ENCODE measurements at regions not wholly inside any gene's neighbourhood (a gene's known extent, or its start where the extent isn't known, plus 50 kb on each side); places are given as distances from the start of the nearest gene placed in this dataset.

DNA sequence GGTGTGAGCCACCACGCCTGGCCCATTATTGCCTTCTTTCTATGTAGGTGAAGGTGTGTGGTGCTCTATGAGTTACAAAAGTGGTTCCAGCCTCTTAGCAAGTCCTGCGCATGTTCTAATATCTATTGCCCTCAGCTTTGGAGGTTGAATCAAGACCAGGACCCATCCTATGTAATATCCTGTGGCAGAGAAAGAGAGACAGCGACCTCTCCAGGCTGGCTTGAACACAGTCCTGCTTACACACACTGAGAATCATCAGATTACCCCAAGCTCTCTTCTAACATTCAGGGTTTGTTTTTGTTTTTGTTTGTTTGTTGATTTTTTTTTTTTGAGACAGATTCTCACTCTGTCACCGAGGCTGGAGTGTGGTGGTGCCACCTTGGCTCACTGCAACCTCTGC, 94.7 kb upstream of the OSMR start:
- no peak for DNase-seq
- no peak for TF ChIP-seq GATA1 (IDR thresholded peaks at IDR 0.05; ENCODE audit: low read depth, low read length)
- no peak for TF ChIP-seq POLR2A (IDR thresholded peaks at IDR 0.05; ENCODE audit: low read length)

DNA sequence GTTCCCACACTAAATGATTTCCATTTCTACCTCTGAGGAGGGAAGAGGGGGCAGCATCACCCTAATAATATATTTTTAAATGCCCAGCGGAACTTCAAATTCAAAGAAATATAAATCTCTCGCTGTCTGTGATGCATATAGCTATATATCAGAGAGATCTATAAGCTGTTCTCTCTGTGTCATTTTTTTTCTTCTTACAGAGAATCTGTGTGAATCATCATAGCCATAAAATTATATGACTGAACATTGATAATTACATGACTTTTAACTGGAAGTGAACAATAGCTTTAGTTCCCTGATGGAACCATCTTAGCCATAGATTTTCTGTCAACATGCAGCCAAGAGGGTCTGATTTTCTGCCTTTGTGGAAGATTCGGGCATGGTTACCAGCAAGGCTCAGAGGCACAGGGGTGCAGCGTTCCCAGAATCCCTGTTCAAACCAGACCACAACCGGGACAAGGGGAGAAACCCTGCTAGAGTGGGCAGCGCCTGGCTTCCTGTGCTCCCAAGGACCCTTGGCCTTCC, 93.7 kb upstream of the OSMR start:
- DNase-seq = no peak
- no peak for TF ChIP-seq GATA1 (IDR thresholded peaks at IDR 0.05; ENCODE audit: low read depth, low read length)
- TF ChIP-seq POLR2A (IDR thresholded peaks at IDR 0.05; ENCODE audit: low read length) = no peak

DNA sequence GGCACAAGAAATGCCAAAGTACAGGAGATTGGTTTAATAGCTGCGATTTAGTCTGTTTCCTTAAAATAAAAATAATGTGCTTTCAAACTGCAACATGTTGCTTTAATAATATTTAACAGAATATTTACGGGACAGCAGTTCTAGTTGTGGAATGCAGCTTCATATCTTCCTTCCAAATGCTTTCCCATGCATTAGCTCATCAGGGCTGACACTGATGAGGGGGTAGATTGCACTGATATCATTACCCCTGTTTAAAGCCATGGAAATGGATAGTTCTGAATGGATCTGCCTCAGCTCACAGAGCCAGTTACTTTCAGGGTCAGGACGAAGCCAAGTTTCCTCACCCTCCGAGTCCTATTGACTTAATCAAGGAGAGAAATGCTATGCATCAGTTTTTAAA, 93.2 kb upstream of the OSMR start:
- no peak for DNase-seq
- TF ChIP-seq POLR2A (IDR thresholded peaks at IDR 0.05; ENCODE audit: low read length) = no peak
- no peak for TF ChIP-seq GATA1 (IDR thresholded peaks at IDR 0.05; ENCODE audit: low read depth, low read length)

DNA sequence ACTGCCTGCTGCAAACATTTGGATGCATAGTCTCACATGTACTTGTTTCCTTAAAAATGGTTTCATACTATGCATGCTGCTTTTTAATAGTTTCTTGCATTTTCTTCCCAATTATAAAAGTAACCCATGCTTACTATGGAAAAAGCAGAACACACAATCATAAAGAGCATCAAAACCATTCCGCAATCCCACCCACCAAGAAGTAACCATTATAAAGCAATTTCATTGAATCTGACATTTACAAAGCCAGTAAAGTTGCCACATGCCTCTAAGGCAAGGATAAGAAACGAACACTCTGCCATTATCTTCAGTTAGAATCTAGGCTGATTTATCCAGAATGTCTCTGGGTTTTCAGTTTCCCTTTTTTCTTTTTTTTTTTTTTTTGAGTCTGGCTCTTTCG, 92.7 kb upstream of the OSMR start:
- no peak for DNase-seq
- TF ChIP-seq GATA1 (IDR thresholded peaks at IDR 0.05; ENCODE audit: low read depth, low read length) = no peak
- TF ChIP-seq POLR2A (IDR thresholded peaks at IDR 0.05; ENCODE audit: low read length) = no peak

DNA sequence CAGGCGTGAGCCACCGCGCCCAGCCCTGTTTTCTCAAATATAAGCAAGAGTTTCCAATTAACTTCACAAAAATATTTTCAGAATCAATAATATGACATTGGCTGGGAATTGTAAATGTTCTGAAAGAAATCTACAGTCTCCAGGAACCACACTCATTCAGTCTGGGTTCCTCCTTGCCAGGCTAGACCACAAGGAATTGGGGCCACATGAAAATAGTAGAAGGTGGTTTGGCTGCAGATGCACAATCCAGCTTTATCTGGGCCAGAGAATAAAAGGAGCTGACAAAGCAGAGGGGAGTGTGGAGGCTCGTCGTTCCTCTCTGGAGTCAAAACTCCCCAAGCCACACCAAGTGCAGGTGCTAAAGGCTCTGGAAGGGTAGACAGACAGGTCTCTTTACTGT, 92.0 kb upstream of the OSMR start:
- DNase-seq = no peak
- TF ChIP-seq GATA1 (IDR thresholded peaks at IDR 0.05; ENCODE audit: low read depth, low read length) = no peak
- no peak for TF ChIP-seq POLR2A (IDR thresholded peaks at IDR 0.05; ENCODE audit: low read length)

DNA sequence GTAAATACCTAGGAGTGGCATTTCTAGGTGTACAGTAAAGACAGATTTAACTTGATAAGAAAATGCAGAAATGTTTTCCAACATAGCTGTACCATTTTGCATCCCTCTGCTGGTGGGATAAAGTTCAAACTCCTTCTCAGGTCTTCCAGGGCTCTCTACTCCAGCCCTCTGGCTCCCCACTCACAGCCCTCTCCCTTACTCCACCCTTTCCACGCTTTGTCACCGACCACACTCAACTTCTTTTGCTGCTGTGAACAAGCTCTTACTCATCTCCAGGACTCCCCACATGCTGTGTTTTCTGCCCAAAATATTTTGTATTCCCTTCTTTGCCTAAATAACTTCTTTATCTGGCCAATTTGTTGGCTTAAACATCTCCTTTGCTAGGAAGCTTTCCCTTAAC, 90.6 kb upstream of the OSMR start:
- DNase-seq = no peak
- TF ChIP-seq GATA1 (IDR thresholded peaks at IDR 0.05; ENCODE audit: low read depth, low read length) = no peak

DNA sequence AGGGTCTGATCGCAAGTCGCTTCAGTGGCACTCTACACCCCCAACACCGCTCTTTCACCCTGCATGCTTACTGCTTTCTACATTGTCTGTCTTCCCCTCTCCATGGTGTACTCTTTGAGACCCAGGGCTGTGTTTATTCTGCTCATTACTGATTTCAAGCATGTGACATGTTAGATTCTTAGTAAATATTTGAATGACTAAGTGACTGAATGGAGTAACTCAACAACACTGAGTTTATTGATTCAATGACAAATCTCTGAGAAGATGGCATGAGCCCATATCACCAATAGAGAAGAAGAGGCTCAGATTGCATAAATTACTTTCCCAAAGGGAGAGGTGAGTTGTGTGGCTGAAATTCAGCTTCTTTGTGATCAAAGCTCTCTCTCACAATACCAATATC, 89.7 kb upstream of the OSMR start:
- no peak for DNase-seq
- TF ChIP-seq POLR2A (IDR thresholded peaks at IDR 0.05; ENCODE audit: low read length) (no peak), GATA1 (IDR thresholded peaks at IDR 0.05; ENCODE audit: low read depth, low read length) (no peak)

DNA sequence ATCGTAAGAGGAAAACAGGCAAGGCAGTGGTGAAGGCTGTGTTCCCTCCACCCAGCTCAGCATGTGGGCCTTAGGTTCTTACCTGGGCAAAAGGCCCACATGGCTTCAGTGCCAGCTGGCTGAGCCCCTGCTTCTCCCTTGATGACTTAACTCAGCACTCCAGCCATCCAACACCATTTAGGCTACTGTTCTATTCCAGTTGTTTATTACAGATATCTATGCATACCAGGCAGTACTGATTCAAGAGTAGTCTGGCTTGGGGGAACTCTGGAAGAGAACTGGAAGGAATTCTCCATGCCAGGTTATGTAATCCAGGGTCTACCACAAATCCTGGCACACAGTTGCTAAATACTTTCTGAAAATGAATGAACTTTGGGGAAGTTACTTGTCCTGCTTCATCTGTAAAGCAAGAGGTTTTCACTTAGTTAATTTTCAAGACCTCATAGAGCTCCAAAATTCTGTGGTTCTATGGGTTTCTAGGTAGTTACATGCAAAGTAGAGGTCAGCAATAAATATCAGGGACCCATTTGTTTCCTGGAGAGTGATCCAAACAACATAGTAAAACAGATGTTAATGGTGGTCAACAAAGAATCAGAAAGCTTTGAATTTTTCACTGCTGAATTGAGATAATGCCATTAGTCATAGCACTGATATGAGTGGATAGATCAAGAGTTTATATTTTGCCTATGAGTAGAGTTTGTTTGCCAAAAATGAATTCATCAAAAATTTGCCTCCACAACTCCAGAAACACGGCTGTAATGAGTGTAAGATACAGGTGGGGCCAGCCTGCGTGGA, 88.2 kb upstream of the OSMR start:
- DNase-seq = no peak
- TF ChIP-seq POLR2A (IDR thresholded peaks at IDR 0.05; ENCODE audit: low read length) (no peak), GATA1 (IDR thresholded peaks at IDR 0.05; ENCODE audit: low read depth, low read length) (no peak)

DNA sequence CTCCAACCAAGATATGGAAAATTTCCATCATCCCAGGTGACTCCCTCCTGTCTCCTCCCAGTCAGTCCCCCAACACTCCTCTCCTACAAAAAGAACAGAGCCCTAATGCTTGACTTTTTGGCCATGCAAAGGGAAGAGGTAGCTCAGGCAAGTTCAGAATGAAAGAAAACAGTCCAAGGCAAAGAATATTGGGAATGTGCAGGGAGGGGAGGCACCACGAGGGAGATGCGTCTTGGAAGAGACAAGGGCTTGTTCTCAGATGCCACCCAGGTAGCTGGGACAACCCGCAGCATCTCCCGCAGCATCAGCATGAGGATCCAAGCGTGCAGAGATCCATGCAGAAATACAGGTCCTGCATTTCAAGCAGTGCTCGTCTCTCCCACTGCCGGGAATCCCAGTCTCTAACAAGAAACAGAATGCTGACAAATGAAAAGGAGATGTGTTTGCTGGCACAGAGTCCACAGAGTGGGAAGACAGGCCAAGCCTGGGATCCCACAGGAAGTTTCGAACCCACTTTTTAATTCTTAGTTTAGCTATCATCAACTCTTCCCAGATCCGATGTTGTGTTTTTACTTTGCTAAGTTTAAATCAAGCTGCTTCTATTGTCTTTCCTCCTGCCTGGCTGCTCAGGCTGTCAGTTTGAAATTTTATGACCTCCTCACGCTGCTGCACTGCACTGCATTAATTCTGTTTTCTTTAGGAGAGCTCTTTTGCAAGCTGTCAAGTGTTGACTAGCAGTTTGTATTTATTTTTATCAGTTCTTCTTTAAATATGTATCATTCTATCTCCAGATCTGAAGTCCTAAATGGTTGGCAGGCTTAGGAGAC, 86.8 kb upstream of the OSMR start:
- DNase-seq = no peak
- no peak for TF ChIP-seq GATA1 (IDR thresholded peaks at IDR 0.05; ENCODE audit: low read depth, low read length)
- no peak for TF ChIP-seq POLR2A (IDR thresholded peaks at IDR 0.05; ENCODE audit: low read length)

DNA sequence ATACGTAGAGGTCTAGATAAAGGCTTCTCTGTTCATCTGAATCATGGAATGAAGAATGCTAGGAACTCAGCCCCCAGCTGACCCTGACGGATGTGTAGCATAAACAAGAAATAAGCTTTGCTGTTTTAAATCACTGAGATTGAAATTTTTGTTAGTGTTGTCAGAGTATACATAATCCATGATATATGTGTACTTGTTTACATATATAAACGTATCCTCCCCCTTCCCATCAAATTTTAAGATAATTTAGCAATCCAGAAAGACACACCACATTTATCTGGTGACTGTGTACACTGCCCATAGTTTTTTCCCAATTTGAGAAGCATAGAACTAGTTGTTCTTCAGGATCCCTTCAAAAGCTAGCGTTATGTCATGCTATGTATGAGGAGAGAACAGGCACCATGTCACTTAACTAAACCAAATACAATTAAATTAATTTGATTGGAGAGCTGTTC, 80.8 kb upstream of the OSMR start:
- no peak for DNase-seq
- TF ChIP-seq GATA1 (IDR thresholded peaks at IDR 0.05; ENCODE audit: low read depth, low read length) = no peak
- TF ChIP-seq POLR2A (IDR thresholded peaks at IDR 0.05; ENCODE audit: low read length) = no peak

DNA sequence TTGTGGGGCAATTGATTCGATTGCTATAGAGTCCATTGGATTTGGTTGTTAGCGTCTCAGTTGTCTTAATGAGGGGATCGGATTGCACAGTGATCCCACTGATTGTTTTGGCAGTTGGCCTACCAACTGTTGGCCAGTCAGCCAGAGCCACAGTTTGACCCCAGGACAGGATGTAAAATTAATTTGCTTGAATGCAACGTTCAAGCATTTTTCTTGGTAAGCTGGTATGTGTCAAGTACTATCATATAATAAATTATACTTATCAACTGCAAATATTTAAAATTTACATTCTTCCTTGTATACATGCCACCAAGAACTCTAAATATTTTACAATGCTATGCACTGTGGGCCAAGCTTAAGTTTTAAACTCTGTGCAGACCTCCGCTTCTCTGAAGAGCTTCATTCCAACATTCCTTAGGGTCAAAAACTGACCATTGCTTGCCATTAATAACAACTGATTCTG, 80.4 kb upstream of the OSMR start:
- TF ChIP-seq POLR2A (IDR thresholded peaks at IDR 0.05; ENCODE audit: low read length) = no peak
- no peak for TF ChIP-seq GATA1 (IDR thresholded peaks at IDR 0.05; ENCODE audit: low read depth, low read length)
- DNase-seq = no peak

DNA sequence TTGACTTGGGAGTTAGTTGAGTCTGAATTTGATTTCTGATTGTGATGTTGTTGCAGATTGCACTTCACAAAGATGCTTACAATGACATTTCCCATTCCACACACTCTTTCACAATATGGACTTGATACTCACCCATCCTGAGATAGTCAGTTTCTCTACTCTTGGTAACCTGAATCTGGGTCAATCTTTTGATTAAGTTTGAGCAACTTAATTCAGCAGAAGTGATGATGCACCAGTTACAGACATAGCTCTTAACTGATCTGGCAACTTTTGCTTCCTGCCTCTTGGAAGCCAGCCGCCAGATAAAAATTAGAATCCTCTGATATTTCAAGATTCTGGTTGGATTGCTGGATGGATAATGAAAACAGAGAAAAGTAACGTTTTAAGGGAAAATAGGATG, 79.7 kb upstream of the OSMR start:
- no peak for DNase-seq
- TF ChIP-seq GATA1 (IDR thresholded peaks at IDR 0.05; ENCODE audit: low read depth, low read length) (no peak), POLR2A (IDR thresholded peaks at IDR 0.05; ENCODE audit: low read length) (no peak)

DNA sequence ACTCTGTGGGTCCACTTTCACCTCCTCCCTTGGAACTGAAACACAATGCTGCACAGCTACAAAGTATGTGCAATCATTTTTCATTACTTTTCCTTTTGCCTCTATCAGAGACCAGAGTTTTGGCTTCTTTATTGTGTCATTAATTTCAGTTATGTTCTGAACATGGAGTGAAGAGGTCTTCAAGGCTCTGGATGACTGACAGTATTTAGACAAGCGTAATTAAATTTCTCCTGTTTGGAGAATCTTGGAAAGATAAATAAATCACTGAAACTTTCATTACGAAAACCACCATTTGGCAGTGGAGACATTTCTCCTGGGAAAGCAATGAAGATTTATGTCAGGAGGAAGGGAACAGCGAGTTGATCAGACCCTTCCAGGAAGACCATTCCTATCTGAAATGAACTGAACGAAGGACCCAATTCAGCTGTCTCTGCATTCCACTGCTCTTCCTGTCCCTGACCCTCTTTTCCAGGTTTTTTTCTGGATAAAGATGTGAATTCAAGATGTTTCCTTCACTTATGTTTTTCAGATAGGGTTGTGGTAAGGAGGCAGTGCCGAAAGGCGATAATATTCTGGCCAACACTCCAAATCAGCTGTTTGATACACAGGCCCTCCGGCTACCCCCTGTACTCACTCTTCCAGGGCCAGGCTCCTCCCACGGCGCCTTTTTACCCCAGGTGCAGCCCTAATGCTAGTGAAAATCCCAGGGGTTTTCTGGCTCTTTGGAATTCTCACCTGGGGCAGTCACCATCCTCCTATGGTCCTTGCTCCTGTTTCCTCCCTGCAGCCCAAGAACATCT, 77.2 kb upstream of the OSMR start:
- TF ChIP-seq GATA1 (IDR thresholded peaks at IDR 0.05; ENCODE audit: low read depth, low read length) (no peak), POLR2A (IDR thresholded peaks at IDR 0.05; ENCODE audit: low read length) (no peak)
- DNase-seq = no peak

DNA sequence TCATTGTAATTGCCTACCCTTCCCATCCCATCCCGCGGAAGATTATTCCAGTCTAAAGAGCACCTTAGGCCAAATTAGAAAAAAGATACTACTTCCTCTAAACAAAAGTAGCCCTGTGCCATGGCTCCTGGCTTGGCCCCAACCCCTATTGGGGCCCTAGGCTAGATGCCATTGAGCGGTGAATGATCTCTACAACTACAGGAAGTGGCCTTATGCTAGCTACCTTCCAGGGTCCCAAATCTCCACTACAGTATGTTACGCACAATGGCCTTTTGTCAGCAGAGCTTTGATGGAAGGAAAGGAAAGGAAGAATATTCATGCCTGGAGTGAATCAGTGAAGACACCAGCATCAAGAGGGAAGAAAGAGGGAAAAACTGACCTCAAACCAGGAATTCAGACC, 73.3 kb upstream of the OSMR start:
- DNase-seq = no peak
- TF ChIP-seq POLR2A (IDR thresholded peaks at IDR 0.05; ENCODE audit: low read length) (no peak), GATA1 (IDR thresholded peaks at IDR 0.05; ENCODE audit: low read depth, low read length) (no peak)

Measured in erythroblast (primary cell).